ENCODE measurements at regions not wholly inside any gene's neighbourhood (a gene's known extent, or its start where the extent isn't known, plus 50 kb on each side); places are given as distances from the start of the nearest gene placed in this dataset.
"Not testable (repeated sequence)": the region's sequence is repeated elsewhere in the genome, so short reads cannot be mapped to it uniquely, and the experiment has no call there.

GRCh38 chr3:152891678-152892077, 56.7 kb downstream of the P2RY1 start:
- DNase-seq (no peak), ATAC-seq (no peak)
- POLR2A ChIA-PET, result no interaction called here
- no peak overlapping the region for H3K4me3 Mint-ChIP-seq
- H3K27ac Mint-ChIP-seq, result no peak overlapping the region
- peaks cover 0 to 6% (median 0%) of the 10 kb centered on the region in 9 donors for H3K9me3 Mint-ChIP-seq
- H3K27me3 Mint-ChIP-seq, result peaks cover 0 to 7% (median 0%) of the 10 kb centered on the region in 5 donors
- H3K36me3 Mint-ChIP-seq, result no peaks in the 10 kb centered on the region
- no peaks in the 10 kb centered on the region for H3K4me1 Mint-ChIP-seq

DNA sequence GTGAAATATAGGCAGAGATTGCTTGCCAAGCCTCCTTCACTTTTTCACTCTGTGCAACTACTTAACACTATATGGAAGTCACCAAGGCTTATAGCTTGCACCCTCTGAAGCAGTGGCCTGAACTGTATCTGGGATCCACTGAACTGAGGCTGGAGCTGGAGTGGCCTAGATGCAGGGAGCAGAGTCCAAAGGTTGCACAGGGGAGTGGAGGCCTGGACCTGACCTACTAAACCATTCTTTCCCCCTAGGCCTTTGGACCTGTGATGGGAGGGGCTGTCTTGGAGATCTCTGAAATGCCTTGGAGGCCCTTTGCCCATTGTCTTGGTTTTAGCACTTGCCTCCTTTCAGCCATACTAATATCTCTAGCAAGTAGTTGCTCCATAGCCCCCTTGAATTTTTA, 57.5 kb downstream of the P2RY1 start:
- Mint-ChIP-seq H3K36me3 (no peaks in the 10 kb centered on the region), H3K27me3 (peaks cover 0 to 7% (median 0%) of the 10 kb centered on the region in 5 donors), H3K9me3 (peaks cover 0 to 6% (median 0%) of the 10 kb centered on the region in 9 donors), H3K27ac (no peak overlapping the region), H3K4me3 (no peak overlapping the region), H3K4me1 (no peaks in the 10 kb centered on the region)
- POLR2A ChIA-PET, result no interaction called here
- ATAC-seq, result no peak
- DNase-seq, result no peak

DNA sequence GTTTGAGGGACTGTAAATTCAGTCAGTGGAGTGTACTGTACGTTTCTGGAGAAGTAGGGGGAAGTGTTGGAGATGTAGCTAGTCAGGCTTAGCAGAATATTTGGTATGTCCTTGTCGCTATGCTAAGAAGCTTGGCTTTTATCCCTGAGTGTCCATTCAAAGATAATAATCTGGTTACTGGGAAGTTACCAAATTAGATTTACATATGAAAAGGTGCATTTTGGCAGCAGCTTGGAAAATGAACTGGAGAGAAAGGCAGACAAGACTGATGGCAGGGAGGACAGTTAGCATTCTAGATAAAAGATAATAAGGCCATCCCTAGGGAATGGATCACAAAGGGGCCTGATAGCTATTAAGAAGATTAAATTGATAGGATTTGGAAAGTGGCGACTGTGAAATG, 58.7 kb downstream of the P2RY1 start:
- ATAC-seq (no peak), DNase-seq (no peak)
- peaks cover 0 to 7% (median 0%) of the 10 kb centered on the region in 5 donors for H3K27me3 Mint-ChIP-seq
- H3K4me1 Mint-ChIP-seq, result no peaks in the 10 kb centered on the region
- H3K27ac Mint-ChIP-seq, result no peak overlapping the region
- peaks cover 0 to 6% (median 0%) of the 10 kb centered on the region in 9 donors for H3K9me3 Mint-ChIP-seq
- H3K4me3 Mint-ChIP-seq, result no peak overlapping the region
- POLR2A ChIA-PET, result no interaction called here
- H3K36me3 Mint-ChIP-seq, result no peaks in the 10 kb centered on the region

- Mint-ChIP-seq H3K27me3 (peaks cover 0 to 7% (median 0%) of the 10 kb centered on the region in 5 donors), H3K4me3 (no peak overlapping the region), H3K36me3 (no peaks in the 10 kb centered on the region), H3K4me1 (no peaks in the 10 kb centered on the region), H3K27ac (no peak overlapping the region), H3K9me3 (peaks cover 0 to 7% (median 0%) of the 10 kb centered on the region in 9 donors)
- POLR2A ChIA-PET, result no interaction called here
- ATAC-seq (no peak), DNase-seq (no peak)
Observed at GRCh38 chr3:152899306-152899705, 64.4 kb downstream of the P2RY1 start.

DNA sequence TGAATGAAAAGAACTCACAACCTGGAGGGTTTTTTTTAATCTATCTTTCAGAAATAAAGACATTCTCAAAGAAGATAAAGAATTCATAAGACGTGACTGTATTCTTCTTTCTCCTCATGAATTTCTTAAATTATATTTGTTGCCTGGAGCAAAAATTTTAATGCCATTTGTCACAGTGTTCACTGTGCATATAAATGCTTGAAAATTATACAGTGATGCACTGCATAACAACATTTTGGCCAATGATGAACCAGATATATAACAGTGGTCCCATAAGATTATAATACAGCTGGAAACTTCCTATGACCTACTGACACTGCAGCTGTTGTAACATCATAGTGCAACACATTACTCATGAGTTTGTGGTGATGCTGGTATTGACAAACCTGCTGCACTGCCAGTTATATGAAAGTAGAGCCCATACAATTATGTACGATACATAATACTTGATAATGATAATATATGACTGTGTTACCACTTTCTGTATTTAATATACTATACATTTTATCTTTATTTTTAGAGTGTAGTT, 67.3 kb downstream of the P2RY1 start:
- no peak overlapping the region for H3K27ac Mint-ChIP-seq
- no peak overlapping the region for H3K4me3 Mint-ChIP-seq
- H3K27me3 Mint-ChIP-seq, result peaks cover 0 to 3% (median 0%) of the 10 kb centered on the region in 5 donors
- no peaks in the 10 kb centered on the region for H3K4me1 Mint-ChIP-seq
- peaks cover 0 to 14% (median 0%) of the 10 kb centered on the region in 9 donors for H3K9me3 Mint-ChIP-seq
- DNase-seq (no peak), ATAC-seq (no peak)
- peaks cover 0 to 2% (median 0%) of the 10 kb centered on the region in 3 donors for H3K36me3 Mint-ChIP-seq
- POLR2A ChIA-PET, result no interaction called here

DNA sequence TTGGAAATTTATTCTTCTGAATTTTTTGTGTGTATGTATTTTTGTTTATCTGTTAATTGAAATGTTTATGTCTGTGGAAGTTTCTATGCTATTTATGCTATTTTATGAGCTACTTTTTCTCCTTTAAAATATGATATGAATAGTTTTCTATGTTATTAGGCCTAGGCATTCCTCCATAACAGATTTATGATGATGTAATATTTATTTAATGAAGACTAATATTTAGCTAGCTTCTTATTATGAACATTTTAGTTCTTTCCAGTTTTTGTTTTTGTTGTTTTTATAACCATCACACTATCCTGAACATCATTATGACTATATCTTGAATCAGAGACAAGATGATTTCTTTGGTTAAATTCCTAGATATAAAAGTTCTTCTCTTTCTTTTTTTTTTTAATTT, 70.7 kb downstream of the P2RY1 start:
- Mint-ChIP-seq H3K4me1 (no peaks in the 10 kb centered on the region), H3K36me3 (peaks cover 0 to 2% (median 0%) of the 10 kb centered on the region in 3 donors), H3K27me3 (peaks cover 0 to 2% (median 0%) of the 10 kb centered on the region in 5 donors), H3K4me3 (no peak overlapping the region), H3K9me3 (peaks cover 0 to 14% (median 0%) of the 10 kb centered on the region in 9 donors), H3K27ac (no peak overlapping the region)
- POLR2A ChIA-PET, result no interaction called here
- DNase-seq (no peak), ATAC-seq (no peak)

GRCh38 chr3:152909180-152909883, 74.4 kb downstream of the P2RY1 start:
- Mint-ChIP-seq H3K4me1 (no peaks in the 10 kb centered on the region), H3K36me3 (peaks cover 0 to 2% (median 0%) of the 10 kb centered on the region in 3 donors)

GRCh38 chr3:152910211-152910610, 75.3 kb downstream of the P2RY1 start:
- Mint-ChIP-seq H3K4me1 (no peaks in the 10 kb centered on the region), H3K9me3 (peaks cover 0 to under 1% (median 0%) of the 10 kb centered on the region in 9 donors), H3K36me3 (no peaks in the 10 kb centered on the region), H3K4me3 (no peak overlapping the region), H3K27ac (no peak overlapping the region), H3K27me3 (peaks cover 0 to 3% (median 2%) of the 10 kb centered on the region in 5 donors)
- ATAC-seq (no peak), DNase-seq (no peak)
- POLR2A ChIA-PET, result no interaction called here

More at GRCh38 chr3:152909180-152909883, 74.4 kb downstream of the P2RY1 start:
- Mint-ChIP-seq H3K27ac (no peak overlapping the region), H3K9me3 (peaks cover 0 to 6% (median 0%) of the 10 kb centered on the region in 9 donors), H3K4me3 (no peak overlapping the region), H3K27me3 (peaks cover 0 to 3% (median 2%) of the 10 kb centered on the region in 5 donors)
- POLR2A ChIA-PET, result no interaction called here
- ATAC-seq, result no peak
- DNase-seq, result no peak

DNA sequence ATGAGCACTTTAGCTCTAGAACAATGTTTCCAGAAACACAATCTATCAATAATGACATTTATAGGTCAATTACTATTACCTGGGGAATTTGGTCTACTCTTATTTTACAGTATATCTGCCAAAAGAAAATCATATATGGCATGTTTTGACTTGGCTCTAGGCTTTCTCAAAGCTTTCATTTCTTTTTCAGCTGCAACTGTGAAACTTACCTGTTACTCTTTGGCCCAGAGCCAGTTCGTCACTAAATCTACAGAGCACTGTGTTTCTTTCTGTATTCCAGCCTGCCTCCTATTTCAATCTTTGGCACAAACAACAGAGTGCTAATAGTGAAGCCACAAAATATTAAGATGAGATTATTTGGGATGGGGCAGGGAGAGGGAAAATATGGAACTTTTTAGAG, 76.0 kb downstream of the P2RY1 start:
- Mint-ChIP-seq H3K9me3 (no peaks in the 10 kb centered on the region), H3K4me1 (no peaks in the 10 kb centered on the region), H3K27ac (no peak overlapping the region), H3K4me3 (no peak overlapping the region), H3K27me3 (peaks cover 0 to 3% (median 2%) of the 10 kb centered on the region in 5 donors), H3K36me3 (no peaks in the 10 kb centered on the region)
- POLR2A ChIA-PET, result no interaction called here
- no peak for ATAC-seq
- no peak for DNase-seq

DNA sequence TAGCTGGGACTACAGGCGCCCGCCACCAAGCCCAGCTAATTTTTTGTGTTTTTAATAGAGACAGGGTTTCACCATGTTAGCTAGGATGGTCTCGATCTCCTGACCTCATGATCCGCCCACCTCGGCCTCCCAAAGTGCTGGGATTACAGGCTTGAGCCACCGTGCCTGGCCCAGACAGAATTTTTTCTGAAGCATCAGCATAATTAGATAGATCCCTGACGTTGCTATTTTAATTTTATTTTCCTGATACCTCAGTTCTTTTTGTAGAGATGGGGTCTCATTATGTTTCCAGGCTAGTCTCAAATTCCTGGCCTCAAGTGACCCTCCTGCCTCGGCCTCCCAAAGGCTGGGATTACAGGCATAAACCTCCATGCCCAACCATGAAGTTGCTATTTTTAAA, 79.8 kb downstream of the P2RY1 start:
- H3K9me3 Mint-ChIP-seq, ATAC-seq, H3K36me3 Mint-ChIP-seq, DNase-seq, H3K27me3 Mint-ChIP-seq, H3K4me1 Mint-ChIP-seq, POLR2A ChIA-PET, H3K4me3 Mint-ChIP-seq, H3K27ac Mint-ChIP-seq: not testable (repeated sequence)

DNA sequence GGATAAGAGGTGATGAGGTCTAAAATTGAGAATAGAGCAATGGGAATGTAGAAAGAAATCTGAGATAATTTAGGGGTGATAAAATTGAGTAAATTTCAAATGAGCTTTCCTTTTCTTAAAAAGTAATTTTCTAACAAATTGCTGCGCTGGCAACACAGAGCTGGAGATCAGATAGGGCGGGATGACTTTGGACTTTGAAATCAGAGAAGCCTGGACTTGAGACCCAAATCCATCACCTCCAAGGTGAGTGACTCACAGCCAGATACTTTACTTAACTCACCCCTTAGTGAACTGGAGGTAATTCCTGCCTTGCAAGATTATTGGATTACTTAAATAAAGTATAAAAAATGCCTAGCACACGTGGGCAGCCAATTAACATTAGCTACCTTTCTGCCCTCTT, 80.8 kb downstream of the P2RY1 start:
- ATAC-seq, result no peak
- Mint-ChIP-seq H3K4me3 (no peak overlapping the region), H3K36me3 (peaks cover 0 to 2% (median 0%) of the 10 kb centered on the region in 3 donors)

GRCh38 chr3:152916753-152917279, 81.9 kb downstream of the P2RY1 start:
- Mint-ChIP-seq H3K36me3 (peaks cover 0 to 2% (median 0%) of the 10 kb centered on the region in 3 donors), H3K27me3 (peaks cover 0 to 4% (median 3%) of the 10 kb centered on the region in 5 donors), H3K9me3 (peaks cover 0 to 3% (median 0%) of the 10 kb centered on the region in 9 donors), H3K27ac (peak overlapping the region in 1 of 10 donors; percentile 27), H3K4me1 (peaks cover 0 to 3% (median 0%) of the 10 kb centered on the region in 4 donors), H3K4me3 (peak overlapping the region in 1 of 10 donors; percentile 45)
- no peak for DNase-seq
- POLR2A ChIA-PET, result no interaction called here
- ATAC-seq, result no peak

More for the DNA sequence above, 80.8 kb downstream of the P2RY1 start:
- H3K27me3 Mint-ChIP-seq, result peaks cover 0 to 4% (median 3%) of the 10 kb centered on the region in 5 donors
- no peak for DNase-seq
- peaks cover 0 to 3% (median 0%) of the 10 kb centered on the region in 9 donors for H3K9me3 Mint-ChIP-seq
- H3K27ac Mint-ChIP-seq, result no peak overlapping the region
- peaks cover 0 to 3% (median 0%) of the 10 kb centered on the region in 4 donors for H3K4me1 Mint-ChIP-seq
- POLR2A ChIA-PET, result no interaction called here

DNA sequence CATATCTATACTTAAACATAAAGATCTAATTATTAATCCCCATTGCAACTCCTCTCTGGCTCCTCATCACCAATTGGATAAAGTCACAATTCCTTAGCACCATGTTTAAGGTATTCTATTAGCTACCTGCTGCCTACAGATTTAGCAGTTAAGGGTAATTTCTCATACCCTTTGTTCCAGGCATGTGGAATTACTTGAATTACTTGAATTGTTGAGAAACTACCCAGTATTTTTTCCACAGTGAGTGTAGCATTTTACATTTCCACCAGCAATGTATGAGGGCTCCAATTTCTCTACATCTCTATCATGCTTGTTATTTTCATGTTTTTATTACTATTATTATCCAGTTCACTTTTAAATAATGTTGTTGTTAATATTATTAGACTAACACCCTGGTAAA, 86.4 kb downstream of the P2RY1 start:
- H3K36me3 Mint-ChIP-seq, result peaks cover 0 to 2% (median 0%) of the 10 kb centered on the region in 3 donors
- H3K27me3 Mint-ChIP-seq, result peaks cover 0 to 4% (median 3%) of the 10 kb centered on the region in 5 donors
- POLR2A ChIA-PET, result no interaction called here
- no peak for ATAC-seq
- peaks cover 0 to 3% (median 0%) of the 10 kb centered on the region in 4 donors for H3K4me1 Mint-ChIP-seq
- peaks cover 0 to 3% (median 0%) of the 10 kb centered on the region in 9 donors for H3K9me3 Mint-ChIP-seq
- H3K4me3 Mint-ChIP-seq, result no peak overlapping the region
- DNase-seq, result no peak
- no peak overlapping the region for H3K27ac Mint-ChIP-seq
